Renal cortical epithelial cell (primary cell): ENCODE measurements at regions not wholly inside any gene's neighbourhood (a gene's known extent, or its start where the extent isn't known, plus 50 kb on each side); places are given as distances from the start of the nearest gene placed in this dataset.
"Not testable (repeated sequence)": the region's sequence is repeated elsewhere in the genome, so short reads cannot be mapped to it uniquely, and the experiment has no call there.

Experiments used
- DNase-seq: peaks from one replicate; pipeline ENCODE4 v3.0.0-alpha.2; 2011; ENCODE audit warnings: low read depth

- DNase-seq = not testable (repeated sequence)
These were observed 530.7 kb downstream of the RPIA start for GRCh38 chr2:89222063-89222732.

GRCh38 chr2:89224803-89225202 lies 533.3 kb downstream of the RPIA start:
- DNase-seq = not testable (repeated sequence)

GRCh38 chr2:89229979-89230378 lies 538.5 kb downstream of the RPIA start:
- DNase-seq = not testable (repeated sequence)

GRCh38 chr2:89231241-89231640 lies 539.8 kb downstream of the RPIA start:
- DNase-seq = not testable (repeated sequence)

- not testable (repeated sequence) for DNase-seq
These were observed 542.5 kb downstream of the RPIA start for GRCh38 chr2:89233931-89234330.

GRCh38 chr2:89234818-89235466 lies 543.5 kb downstream of the RPIA start:
- not testable (repeated sequence) for DNase-seq

GRCh38 chr2:89236832-89237450 lies 545.5 kb downstream of the RPIA start:
- DNase-seq = not testable (repeated sequence)

GRCh38 chr2:89237783-89238182 lies 546.3 kb downstream of the RPIA start:
- not testable (repeated sequence) for DNase-seq

GRCh38 chr2:89243114-89243700 lies 551.7 kb downstream of the RPIA start:
- not testable (repeated sequence) for DNase-seq

GRCh38 chr2:89244407-89244806 lies 552.9 kb downstream of the RPIA start:
- not testable (repeated sequence) for DNase-seq

- DNase-seq = not testable (repeated sequence)
These were observed 554.0 kb downstream of the RPIA start for GRCh38 chr2:89245478-89245877.

GRCh38 chr2:89246027-89246426 lies 554.6 kb downstream of the RPIA start:
- not testable (repeated sequence) for DNase-seq

- not testable (repeated sequence) for DNase-seq
These were observed 555.1 kb downstream of the RPIA start for GRCh38 chr2:89246620-89247019.

- DNase-seq = not testable (repeated sequence)
These were observed 563.5 kb downstream of the RPIA start for GRCh38 chr2:89255013-89255412.

- not testable (repeated sequence) for DNase-seq
These were observed 582.0 kb downstream of the RPIA start for GRCh38 chr2:89273443-89273842.

GRCh38 chr2:89280536-89280935 lies 589.1 kb downstream of the RPIA start:
- DNase-seq = not testable (repeated sequence)

GRCh38 chr2:89286448-89287080 lies 595.1 kb downstream of the RPIA start:
- not testable (repeated sequence) for DNase-seq

GRCh38 chr2:89287084-89287483 lies 595.6 kb downstream of the RPIA start:
- DNase-seq = not testable (repeated sequence)

GRCh38 chr2:89291717-89292298 lies 600.3 kb downstream of the RPIA start:
- DNase-seq = not testable (repeated sequence)

- not testable (repeated sequence) for DNase-seq
These were observed 601.9 kb downstream of the RPIA start for GRCh38 chr2:89293399-89293798.

GRCh38 chr2:89294335-89294734 lies 602.9 kb downstream of the RPIA start:
- DNase-seq = not testable (repeated sequence)
